ENCODE measurements at regions not wholly inside any gene's neighbourhood (a gene's known extent, or its start where the extent isn't known, plus 50 kb on each side); places are given as distances from the start of the nearest gene placed in this dataset.

- H3K36me3 ChIP-seq (replicated peaks in 1 of 2; ENCODE audit: control extremely low read depth in 1 of 2, control insufficient read depth in 1 of 2, extremely low read depth in 1 of 2, insufficient read depth in 2 of 2, low read length in 1 of 2) = no peaks in the 10 kb centered on the region
- TF ChIP-seq CTCF (IDR thresholded peaks at IDR 0.05) = no peak
- no peak for TF ChIP-seq EZH2 (IDR thresholded peaks at IDR 0.05; ENCODE audit: borderline replicate concordance, insufficient read depth, low read depth, low read length, poor library complexity, severe bottlenecking)
- H3K27me3 ChIP-seq (replicated peaks in 1 of 4; ENCODE audit: control extremely low read depth in 1 of 4, control insufficient read depth in 3 of 4, insufficient read depth in 4 of 4, low read length in 3 of 4) = peaks cover 0 to 5% (median 0%) of the 10 kb centered on the region in 4 experiments
- no peak overlapping the region for H3K4me2 ChIP-seq (replicated peaks; ENCODE audit: low read depth, low read length, poor library complexity, severe bottlenecking)
- WGBS (ENCODE audit: insufficient coverage) = 86% methylated on average over 3 of the region's 3 CpGs
- no peak overlapping the region for H2AFZ ChIP-seq (ENCODE audit: insufficient read depth, low read depth, low read length, poor library complexity, severe bottlenecking)
- ChIA-PET POLR2A (no interaction called here), CTCF (no interaction called here)
- peaks cover 1% of the 10 kb centered on the region for H3K27me3 Mint-ChIP-seq
- H3K27ac Mint-ChIP-seq = no peak overlapping the region
- H3K4me3 ChIP-seq (ENCODE audit: control extremely low read depth in 1 of 5, extremely low read depth in 1 of 5, insufficient read depth in 1 of 5, low read depth in 2 of 5, low read length in 4 of 5) = no peak overlapping the region
- no peak overlapping the region for H3K27ac ChIP-seq (ENCODE audit: low read length in 2 of 2)
- H3K9me3 Mint-ChIP-seq (ENCODE audit: insufficient read depth) = peaks cover 2% of the 10 kb centered on the region
- no peaks in the 10 kb centered on the region for H3K4me1 ChIP-seq (ENCODE audit: control insufficient read depth in 2 of 2, insufficient read depth in 2 of 2, low read length in 2 of 2)
- H3K4me3 Mint-ChIP-seq = no peak overlapping the region
- H4K20me1 ChIP-seq (ENCODE audit: control insufficient read depth, insufficient read depth, low read length, poor library complexity, severe bottlenecking) = no peaks in the 10 kb centered on the region
- H3K79me2 ChIP-seq (ENCODE audit: control insufficient read depth, insufficient read depth, low read length) = no peaks in the 10 kb centered on the region
- DNase-seq (no peak), ATAC-seq (ENCODE audit: low read depth) (no peak)
- intact Hi-C loops (cut with micrococcal nuclease) = no loop called here
- H3K4me1 Mint-ChIP-seq = no peaks in the 10 kb centered on the region
- no peak overlapping the region for H3K9ac ChIP-seq (ENCODE audit: low read length)
- peaks cover 0 to 3% (median 2%) of the 10 kb centered on the region in 3 donors for H3K9me3 ChIP-seq (ENCODE audit: control extremely low read depth in 1 of 3, control insufficient read depth in 2 of 3, insufficient read depth in 1 of 3, low read length in 2 of 3)
Observed at GRCh38 chr1:63009421-63009820, 225.5 kb downstream of the ATG4C start.

- intact Hi-C loops (cut with micrococcal nuclease) = no loop called here
- H3K79me2 ChIP-seq (ENCODE audit: control insufficient read depth, insufficient read depth, low read length) = no peaks in the 10 kb centered on the region
- ATAC-seq (ENCODE audit: low read depth) (no peak), DNase-seq (no peak)
- ChIA-PET POLR2A (no interaction called here), CTCF (no interaction called here)
- 94% methylated on average over 6 of the region's 8 CpGs for WGBS (ENCODE audit: insufficient coverage)
- H3K9ac ChIP-seq (ENCODE audit: low read length) = no peak overlapping the region
- H3K27ac ChIP-seq (ENCODE audit: low read length in 2 of 2) = no peak overlapping the region
- Mint-ChIP-seq H3K27me3 (peaks cover 4% of the 10 kb centered on the region), H3K4me1 (no peaks in the 10 kb centered on the region), H3K27ac (no peak overlapping the region), H3K4me3 (no peak overlapping the region), H3K9me3 (ENCODE audit: insufficient read depth) (peaks cover 3% of the 10 kb centered on the region)
- no peak overlapping the region for H2AFZ ChIP-seq (ENCODE audit: insufficient read depth, low read depth, low read length, poor library complexity, severe bottlenecking)
- no peaks in the 10 kb centered on the region for H3K4me1 ChIP-seq (ENCODE audit: control insufficient read depth in 2 of 2, insufficient read depth in 2 of 2, low read length in 2 of 2)
- H3K4me3 ChIP-seq (ENCODE audit: control extremely low read depth in 1 of 5, extremely low read depth in 1 of 5, insufficient read depth in 1 of 5, low read depth in 2 of 5, low read length in 4 of 5) = no peak overlapping the region
- H3K27me3 ChIP-seq (replicated peaks in 1 of 4; ENCODE audit: control extremely low read depth in 1 of 4, control insufficient read depth in 3 of 4, insufficient read depth in 4 of 4, low read length in 3 of 4) = peaks cover 0 to 2% (median 0%) of the 10 kb centered on the region in 4 experiments
- TF ChIP-seq EZH2 (IDR thresholded peaks at IDR 0.05; ENCODE audit: borderline replicate concordance, insufficient read depth, low read depth, low read length, poor library complexity, severe bottlenecking) = no peak
- no peak for TF ChIP-seq CTCF (IDR thresholded peaks at IDR 0.05)
- H3K9me3 ChIP-seq (ENCODE audit: control extremely low read depth in 1 of 3, control insufficient read depth in 2 of 3, insufficient read depth in 1 of 3, low read length in 2 of 3) = peaks cover 0 to 4% (median 0%) of the 10 kb centered on the region in 3 donors
- H3K4me2 ChIP-seq (replicated peaks; ENCODE audit: low read depth, low read length, poor library complexity, severe bottlenecking) = no peak overlapping the region
- H4K20me1 ChIP-seq (ENCODE audit: control insufficient read depth, insufficient read depth, low read length, poor library complexity, severe bottlenecking) = no peaks in the 10 kb centered on the region
- no peaks in the 10 kb centered on the region for H3K36me3 ChIP-seq (replicated peaks in 1 of 2; ENCODE audit: control extremely low read depth in 1 of 2, control insufficient read depth in 1 of 2, extremely low read depth in 1 of 2, insufficient read depth in 2 of 2, low read length in 1 of 2)
Observed at GRCh38 chr1:63010913-63011660, 227.2 kb downstream of the ATG4C start.

All from B cell (primary cell).